IMR-90 (cell line): ENCODE measurements at regions not wholly inside any gene's neighbourhood (a gene's known extent, or its start where the extent isn't known, plus 50 kb on each side); places are given as distances from the start of the nearest gene placed in this dataset.

ENCODE experiments used
- ATAC-seq: fragments of 200-7000 bp; cut with Tn5 transposase; 2 replicates; pipeline ENCODE4 v1.9.1; 2020; ENCODE audit warnings: low read depth, mild to moderate bottlenecking, moderate library complexity
- BruUV-seq: library from RNA; stranded (reverse); fragments of 400-500 nt; replicated peaks from 2 replicates; lab custom pipeline; 2021; lab: Mats Ljungman, UMichigan
- CTCF ChIA-PET: fragments of 300-600 bp; formaldehyde crosslinking; extraction: SDS; loops from one replicate; lab custom pipeline; 2021; ENCODE audit warnings: antibody characterized with exemption; lab: Yijun Ruan, JAX
- POLR2A ChIA-PET: fragments of 300-600 bp; sonication (Branson Sonifier 250); formaldehyde crosslinking; loops from one replicate; lab custom pipeline; 2022; ENCODE audit warnings: antibody characterized with exemption; ENCODE audit not compliant: unreplicated experiment; lab: Charles Lee
- DNase-seq: peaks from one replicate; pipeline ENCODE4 v3.0.0; 2013
- H2AFZ ChIP-seq: replicated peaks from 2 replicates; pipeline ENCODE3; 2013; ENCODE audit warnings: low read length, mild to moderate bottlenecking; ENCODE audit not compliant: poor library complexity
- H2AK5ac ChIP-seq: 2 replicates; pipeline ENCODE4 v1.6.1; 2013; ENCODE audit warnings: low read depth, low read length, inconsistent platforms
- H2AK9ac ChIP-seq: replicated peaks from 2 replicates; pipeline ENCODE3; 2013; ENCODE audit warnings: mild to moderate bottlenecking, low read depth, low read length, moderate library complexity; ENCODE audit not compliant: poor library complexity
- H2BK120ac ChIP-seq: 2 replicates; pipeline ENCODE4 v1.6.1; 2013; ENCODE audit warnings: low read depth, low read length, inconsistent platforms
- H2BK15ac ChIP-seq: 3 replicates; pipeline ENCODE4 v1.6.1; 2013; ENCODE audit warnings: low read depth, low read length, inconsistent platforms
- H2BK20ac ChIP-seq: 2 replicates; pipeline ENCODE4 v1.6.1; 2013; ENCODE audit warnings: low read depth, mild to moderate bottlenecking, inconsistent platforms, low read length, moderate library complexity
- H2BK5ac ChIP-seq: 2 replicates; pipeline ENCODE4 v1.6.1; 2013; ENCODE audit warnings: mild to moderate bottlenecking, low read depth, low read length, inconsistent platforms; ENCODE audit not compliant: poor library complexity, severe bottlenecking
- H3K14ac ChIP-seq: replicated peaks from 2 replicates; pipeline ENCODE4 v1.6.1; 2013; ENCODE audit warnings: low read depth, low read length, inconsistent platforms
- H3K18ac ChIP-seq: 2 replicates; pipeline ENCODE4 v1.6.1; 2013; ENCODE audit warnings: low read depth, low read length, control low read depth
- H3K23ac ChIP-seq: 2 replicates; pipeline ENCODE4 v1.6.1; 2013; ENCODE audit warnings: low read depth, low read length, inconsistent platforms
- H3K27ac ChIP-seq: 2 replicates; pipeline ENCODE4 v1.5.1; 2013; ENCODE audit warnings: mild to moderate bottlenecking, control low read depth, low read length; ENCODE audit not compliant: insufficient read depth
- H3K27me3 ChIP-seq: 2 replicates; pipeline ENCODE4 v1.6.1; 2013; ENCODE audit warnings: low read length; ENCODE audit not compliant: control insufficient read depth, insufficient read depth
- H3K36me3 ChIP-seq: 2 replicates; pipeline ENCODE4 v1.6.1; 2013; ENCODE audit warnings: low read length, mixed read lengths; ENCODE audit not compliant: control insufficient read depth, insufficient read depth
- H3K4ac ChIP-seq: 2 replicates; pipeline ENCODE4 v1.6.1; 2013; ENCODE audit warnings: low read depth, low read length, inconsistent platforms
- H3K4me1 ChIP-seq: 2 replicates; pipeline ENCODE4 v1.6.1; 2013; ENCODE audit warnings: low read length, mixed read lengths; ENCODE audit not compliant: control insufficient read depth, insufficient read depth
- H3K4me2 ChIP-seq: 2 replicates; pipeline ENCODE4 v1.6.1; 2013; ENCODE audit warnings: low read depth, mild to moderate bottlenecking, control low read depth, low read length, moderate library complexity
- H3K4me3 ChIP-seq: 2 replicates; pipeline ENCODE4 v1.5.1; 2013; ENCODE audit warnings: low read depth, mild to moderate bottlenecking, control low read depth, low read length, moderate library complexity; ENCODE audit not compliant: insufficient read depth
- H3K56ac ChIP-seq: 2 replicates; pipeline ENCODE4 v1.6.1; 2013; ENCODE audit warnings: low read length, inconsistent platforms; ENCODE audit not compliant: insufficient read depth; ENCODE audit errors: extremely low read depth
- H3K79me1 ChIP-seq, 2 experiments: 2 replicates each; pipeline ENCODE4 v1.6.1; 2013; ENCODE audit warnings: low read length in 2 of 2, inconsistent platforms in 1 of 2, low read depth in 1 of 2
- H3K9ac ChIP-seq: 2 replicates; pipeline ENCODE4 v1.6.1; 2013; ENCODE audit warnings: low read depth, low read length, control low read depth
- H3K9me1 ChIP-seq: 2 replicates; pipeline ENCODE4 v1.6.1; 2013; ENCODE audit warnings: low read length, inconsistent platforms; ENCODE audit not compliant: insufficient read depth
- H3K9me3 ChIP-seq: 2 replicates; pipeline ENCODE4 v1.6.1; 2013; ENCODE audit warnings: low read length; ENCODE audit not compliant: control insufficient read depth, insufficient read depth
- H4K20me1 ChIP-seq: 2 replicates; pipeline ENCODE4 v1.6.1; 2013; ENCODE audit warnings: low read length, inconsistent platforms; ENCODE audit not compliant: insufficient read depth
- H4K5ac ChIP-seq: 2 replicates; pipeline ENCODE4 v1.6.1; 2013; ENCODE audit warnings: mild to moderate bottlenecking, low read depth, low read length, control low read depth
- H4K8ac ChIP-seq, 2 experiments: 2 replicates each; pipeline ENCODE4 v1.6.1; 2013; ENCODE audit warnings: low read depth in 2 of 2, low read length in 2 of 2, control low read depth in 1 of 2, inconsistent platforms in 1 of 2
- H4K91ac ChIP-seq: 2 replicates; pipeline ENCODE4 v1.6.1; 2013; ENCODE audit warnings: low read depth, low read length, inconsistent platforms; ENCODE audit not compliant: insufficient read depth
- FOS ChIP-seq: fragments of 150-350 bp; IDR thresholded peaks from 2 replicates; pipeline ENCODE4 v1.6.1; 2016; ENCODE audit warnings: low read depth, low read length
- MAFK ChIP-seq: IDR thresholded peaks from 2 replicates; pipeline ENCODE4 v1.6.1; 2012; ENCODE audit warnings: low read depth, low read length, improper control_type of control experiment
- USF2 ChIP-seq: fragments of 150-350 bp; IDR thresholded peaks from 2 replicates; pipeline ENCODE4 v1.6.1; 2017; ENCODE audit warnings: mild to moderate bottlenecking, antibody characterized with exemption, low read length, low read depth
- WGBS, 2 experiments: methylation state at CpG; one replicate each; pipeline versions ENCODE4 v1.1.5 to v1.1.7; 2013; ENCODE audit warnings: missing lambda C conversion rate in 2 of 2; ENCODE audit not compliant: insufficient read length in 1 of 2; ENCODE audit errors: extremely low coverage in 2 of 2; 5-methylcytosine and 5-hydroxymethylcytosine counted together
- dilution Hi-C: fragments of 300-500 bp; cut with HindIII; formaldehyde crosslinking; loops from one replicate; pipeline ENCODE4 v1.14.3; 2018; ENCODE audit warnings: low sequenced_read_pairs; ENCODE audit not compliant: unreplicated experiment
- in situ Hi-C: fragments of 300-500 bp; cut with MboI; formaldehyde crosslinking; loops from 3 replicates; pipeline ENCODE4 v1.14.3; 2019; ENCODE audit warnings: low sequenced_read_pairs, inconsistent platforms, mixed read lengths
- intact Hi-C: fragments of 100-400 bp; cut with micrococcal nuclease; formaldehyde crosslinking; loops from 2 replicates; pipeline ENCODE4 v1.10.0; 2022

- Histone ChIP-seq H3K4ac (no peak overlapping the region), H2AK5ac (no peak overlapping the region), H3K27me3 (no peaks in the 10 kb centered on the region), H4K91ac (no peak overlapping the region), H3K14ac (no peak overlapping the region), H2BK120ac (no peak overlapping the region), H3K36me3 (no peaks in the 10 kb centered on the region), H2BK20ac (no peak overlapping the region), H4K20me1 (no peaks in the 10 kb centered on the region), H3K23ac (no peak overlapping the region), H4K5ac (no peak overlapping the region), H2BK15ac (no peak overlapping the region), H3K27ac (no peak overlapping the region), H2AK9ac (no peak overlapping the region), H2BK5ac (no peak overlapping the region), H3K4me1 (no peaks in the 10 kb centered on the region), H3K18ac (no peak overlapping the region), H3K79me1 (no peaks in the 10 kb centered on the region), H2AFZ (no peak overlapping the region), H3K9me1 (no peaks in the 10 kb centered on the region), H4K8ac (no peak overlapping the region), H3K56ac (no peak overlapping the region), H3K9ac (no peak overlapping the region), H3K4me3 (no peak overlapping the region), H3K4me2 (no peak overlapping the region), H3K9me3 (no peaks in the 10 kb centered on the region)
- BruUV-seq: no TSS peak
- POLR2A ChIA-PET: no interaction called here
- WGBS, 2 experiments: 40% methylated on average over 3 of the region's 6 CpGs; no CpG with 5 or more reads in 1 of the 2 experiments
- ATAC-seq (no peak), DNase-seq (no peak)
- dilution Hi-C loops: no loop called here
- no peak for TF ChIP-seq FOS
- TF ChIP-seq USF2: no peak
- no peak for TF ChIP-seq MAFK
- intact Hi-C loops: loop anchor here (10.0 kb wide), 1 partner anchor 738 kb away; no protein-coding TSS in a partner anchor
- in situ Hi-C loops: no loop called here
- CTCF ChIA-PET: interaction anchor here (0.8 to 0.9 kb wide), 2 partner anchors 14 to 725 kb away, joined by 3 to 4 read pairs; no protein-coding TSS in a partner anchor
Observed at GRCh38 chr6:12392490-12392889, 102.3 kb downstream of the EDN1 start.
